ENCODE measurements at regions not wholly inside any gene's neighbourhood (a gene's known extent, or its start where the extent isn't known, plus 50 kb on each side); places are given as distances from the start of the nearest gene placed in this dataset.
A peak's percentile ranks its signal among the peaks of the same experiment; 100 is the strongest.

DNA sequence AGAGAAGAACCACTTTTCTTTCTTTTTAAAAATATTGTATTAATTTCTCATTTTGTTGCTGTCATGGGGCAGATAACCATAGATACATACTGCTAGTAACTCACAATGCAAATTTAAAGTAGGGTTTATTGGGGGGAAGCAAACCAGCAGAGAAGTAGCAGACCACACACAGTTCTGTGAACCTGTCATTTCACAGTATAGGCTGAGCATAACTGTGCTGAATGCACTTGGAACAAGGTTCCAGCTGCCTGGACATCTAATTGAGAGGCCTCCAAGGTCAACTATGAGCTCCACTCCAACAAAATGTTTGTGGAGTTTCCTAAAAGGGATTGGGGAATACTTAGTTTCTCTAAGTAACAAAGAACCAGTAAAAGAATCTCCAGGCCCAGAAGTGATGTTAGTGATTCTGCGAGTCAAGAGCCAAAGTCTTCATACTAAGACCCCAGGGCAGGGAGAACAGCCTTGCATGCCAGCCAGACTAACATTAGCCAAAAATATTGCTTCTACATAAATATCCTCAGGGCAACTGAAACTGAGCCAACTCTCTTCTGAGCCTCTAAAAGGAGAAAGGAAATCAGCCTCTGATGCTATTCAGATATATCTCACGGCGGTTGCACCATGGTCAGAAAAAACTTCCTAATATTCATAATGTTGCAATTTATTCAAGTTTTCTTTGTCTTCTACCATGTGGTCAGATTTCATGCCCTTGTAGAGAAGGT is 856.4 kb upstream of the ALCAM start:
- CTCF ChIA-PET = no interaction called here
- H3K79me2 ChIP-seq (ENCODE audit: control insufficient read depth, insufficient read depth, low read length) = no peaks in the 10 kb centered on the region
- H4K20me1 ChIP-seq (ENCODE audit: control insufficient read depth, insufficient read depth) = no peaks in the 10 kb centered on the region
- 17% methylated on average over 3 of the region's 3 CpGs for WGBS (ENCODE audit: insufficient coverage, insufficient replicate concordance, low lambda C conversion rate, missing lambda C conversion rate)
- FAIRE-seq = peak; percentile 38
- intact Hi-C loops (cut with micrococcal nuclease; ENCODE audit: unreplicated experiment) = no loop called here
- H3K36me3 ChIP-seq (ENCODE audit: control insufficient read depth in 2 of 2, insufficient read depth in 2 of 2, low read length in 1 of 2) = no peaks in the 10 kb centered on the region
- TF ChIP-seq TCF3 (IDR thresholded peaks at IDR 0.05; ENCODE audit: borderline replicate concordance, insufficient read depth, low read depth, low read length) (no peak), NBN (IDR thresholded peaks at IDR 0.05) (no peak), RB1 (IDR thresholded peaks at IDR 0.05; ENCODE audit: borderline replicate concordance) (no peak), SIN3A (IDR thresholded peaks at IDR 0.05; ENCODE audit: low read depth, low read length) (no peak), SMAD5 (IDR thresholded peaks at IDR 0.05; ENCODE audit: low read depth) (no peak), CEBPZ (IDR thresholded peaks at IDR 0.05; ENCODE audit: low read depth, low read length) (no peak), SRF (IDR thresholded peaks at IDR 0.05; ENCODE audit: low read depth in 2 of 2, low read length in 2 of 2) (no peak), BRCA1 (IDR thresholded peaks at IDR 0.05; ENCODE audit: low read depth, low read length) (no peak), LARP7 (IDR thresholded peaks at IDR 0.05) (no peak), JUND (IDR thresholded peaks at IDR 0.05; ENCODE audit: low read depth, low read length) (no peak), CBFB (IDR thresholded peaks at IDR 0.05; ENCODE audit: low read depth) (no peak), ATF3 (IDR thresholded peaks at IDR 0.05; ENCODE audit: borderline replicate concordance, extremely low read depth, low read depth, low read length) (no peak), DPF2 (IDR thresholded peaks at IDR 0.05) (no peak), HDAC6 (IDR thresholded peaks at IDR 0.05; ENCODE audit: unreplicated experiment) (no peak)
- SMC1A ChIA-PET (ENCODE audit: uncharacterized antibody, unreplicated experiment) = no interaction called here
- no peak overlapping the region for H2AFZ ChIP-seq (ENCODE audit: control insufficient read depth, low read depth, low read length)
- no peak overlapping the region for H3K9ac ChIP-seq (ENCODE audit: control insufficient read depth, insufficient read depth, low read length)
- H3K4me1 ChIP-seq (ENCODE audit: control insufficient read depth, insufficient read depth, low read length) = no peaks in the 10 kb centered on the region
- peak; percentile 41; the same call in 2 of the 3 replicates for ATAC-seq
- peaks cover 5% of the 10 kb centered on the region; the same call in 2 of the 3 replicates for H3K9me3 ChIP-seq (replicated peaks; ENCODE audit: control insufficient read depth, insufficient read depth, low read length)
- H3K4me3 ChIP-seq = no peak overlapping the region
- no TSS peak for BruUV-seq (replicated peaks)
- POLR2A ChIA-PET = no interaction called here
- RAD21 ChIA-PET (ENCODE audit: unreplicated experiment) = no interaction called here
- H3K4me2 ChIP-seq (ENCODE audit: control insufficient read depth, insufficient read depth) = no peak overlapping the region; the same call in 1 of the 2 replicates
- no peak for DNase-seq (ENCODE audit: low read depth, low spot score)
- no peaks in the 10 kb centered on the region for H3K27me3 ChIP-seq (replicated peaks in 1 of 2; ENCODE audit: control insufficient read depth in 2 of 2, insufficient read depth in 2 of 2, low read length in 1 of 2)
- no peak overlapping the region for H3K27ac ChIP-seq (ENCODE audit: control insufficient read depth, insufficient read depth)
- in situ Hi-C loops (cut with MboI) = no loop called here
